HEK293 (cell line): ENCODE measurements at regions not wholly inside any gene's neighbourhood (a gene's known extent, or its start where the extent isn't known, plus 50 kb on each side); places are given as distances from the start of the nearest gene placed in this dataset.

Experiments
- SCRT2 ChIP-seq: fragments of 450-650 bp; formaldehyde crosslinking; IDR thresholded peaks from 2 replicates; pipeline ENCODE4 v1.5.1; 2016; ENCODE audit warnings: missing biosample characterization, missing genetic modification characterization
- TSHZ1 ChIP-seq: fragments of 450-650 bp; formaldehyde crosslinking; IDR thresholded peaks from 2 replicates; pipeline ENCODE4 v1.5.1; 2016; ENCODE audit warnings: missing biosample characterization, missing genetic modification characterization, borderline replicate concordance
- ZBTB7A ChIP-seq: fragments of 450-650 bp; formaldehyde crosslinking; IDR thresholded peaks from 2 replicates; pipeline ENCODE4 v1.5.1; 2016; ENCODE audit warnings: low read depth, missing biosample characterization, missing genetic modification characterization
- TF ChIP-seq, protein P1 (sequence below): fragments of 450-650 bp; formaldehyde crosslinking; IDR thresholded peaks from 2 replicates; pipeline ENCODE4 v1.5.1; 2016; ENCODE audit warnings: missing biosample characterization, missing genetic modification characterization

GRCh38 chr14:100471441-100472093 lies 115.7 kb downstream of the BEGAIN start:
- TF ChIP-seq ZBTB7A (tag by site-specific recombination): no peak
- TF ChIP-seq TSHZ1: peak; percentile 80; the same call in 1 of the 2 replicates
- TF ChIP-seq, protein P1, sequence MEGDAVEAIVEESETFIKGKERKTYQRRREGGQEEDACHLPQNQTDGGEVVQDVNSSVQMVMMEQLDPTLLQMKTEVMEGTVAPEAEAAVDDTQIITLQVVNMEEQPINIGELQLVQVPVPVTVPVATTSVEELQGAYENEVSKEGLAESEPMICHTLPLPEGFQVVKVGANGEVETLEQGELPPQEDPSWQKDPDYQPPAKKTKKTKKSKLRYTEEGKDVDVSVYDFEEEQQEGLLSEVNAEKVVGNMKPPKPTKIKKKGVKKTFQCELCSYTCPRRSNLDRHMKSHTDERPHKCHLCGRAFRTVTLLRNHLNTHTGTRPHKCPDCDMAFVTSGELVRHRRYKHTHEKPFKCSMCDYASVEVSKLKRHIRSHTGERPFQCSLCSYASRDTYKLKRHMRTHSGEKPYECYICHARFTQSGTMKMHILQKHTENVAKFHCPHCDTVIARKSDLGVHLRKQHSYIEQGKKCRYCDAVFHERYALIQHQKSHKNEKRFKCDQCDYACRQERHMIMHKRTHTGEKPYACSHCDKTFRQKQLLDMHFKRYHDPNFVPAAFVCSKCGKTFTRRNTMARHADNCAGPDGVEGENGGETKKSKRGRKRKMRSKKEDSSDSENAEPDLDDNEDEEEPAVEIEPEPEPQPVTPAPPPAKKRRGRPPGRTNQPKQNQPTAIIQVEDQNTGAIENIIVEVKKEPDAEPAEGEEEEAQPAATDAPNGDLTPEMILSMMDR: no peak
- TF ChIP-seq SCRT2 (tag by site-specific recombination): peak; percentile 27; the same call in 1 of the 2 replicates
